UCSD-AML1 (cell line): ENCODE measurements at regions not wholly inside any gene's neighbourhood (a gene's known extent, or its start where the extent isn't known, plus 50 kb on each side); places are given as distances from the start of the nearest gene placed in this dataset.

ENCODE experiments used
- DNase-seq: peaks from one replicate; lab custom pipeline; 2025; ENCODE audit not compliant: unreplicated experiment; lab: John Stamatoyannopoulos, UW

DNA sequence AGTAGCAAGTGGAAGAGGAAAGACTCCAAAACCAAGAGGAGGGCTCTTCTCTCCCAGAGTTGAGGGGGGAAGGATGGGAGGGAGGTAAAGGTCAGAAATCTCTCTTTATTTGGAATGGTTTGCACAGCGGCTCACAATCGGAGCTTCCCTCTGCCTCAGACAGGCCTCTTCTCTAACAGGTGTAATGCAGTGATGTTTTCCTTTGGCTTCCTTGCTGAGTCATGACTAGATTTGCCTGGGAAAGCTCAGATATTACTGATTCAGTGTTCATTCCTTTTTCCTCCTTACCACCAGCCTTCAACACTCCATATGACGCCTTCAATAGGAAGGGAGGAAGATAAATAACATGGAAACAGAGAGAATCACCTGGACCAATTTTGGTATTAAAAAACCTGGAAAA, 136.6 kb downstream of the RNF152 start:
- DNase-seq = no peak

DNA sequence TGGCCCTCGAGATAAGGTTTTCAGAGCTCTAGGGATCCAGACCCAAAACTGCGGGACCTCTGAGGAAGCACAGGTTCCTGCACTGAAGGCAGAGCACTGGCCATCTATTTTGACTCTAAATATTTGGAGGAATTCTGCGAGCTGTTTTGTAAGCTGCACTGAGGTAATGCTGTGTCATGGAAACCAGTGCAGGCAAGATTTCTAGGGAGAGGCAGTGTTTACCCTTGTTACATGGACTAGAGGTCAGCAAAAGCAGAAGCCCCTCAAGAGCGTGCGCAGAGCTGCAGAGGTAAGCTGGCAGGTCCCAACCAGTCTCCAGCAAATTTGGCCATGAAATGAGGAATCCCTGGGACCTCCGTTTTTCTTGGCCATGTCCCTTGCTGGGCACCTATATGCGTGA, 137.3 kb downstream of the RNF152 start:
- DNase-seq = no peak

- DNase-seq = no peak
Measured at GRCh38 chr18:61754039-61754583, 138.7 kb downstream of the RNF152 start.

DNA sequence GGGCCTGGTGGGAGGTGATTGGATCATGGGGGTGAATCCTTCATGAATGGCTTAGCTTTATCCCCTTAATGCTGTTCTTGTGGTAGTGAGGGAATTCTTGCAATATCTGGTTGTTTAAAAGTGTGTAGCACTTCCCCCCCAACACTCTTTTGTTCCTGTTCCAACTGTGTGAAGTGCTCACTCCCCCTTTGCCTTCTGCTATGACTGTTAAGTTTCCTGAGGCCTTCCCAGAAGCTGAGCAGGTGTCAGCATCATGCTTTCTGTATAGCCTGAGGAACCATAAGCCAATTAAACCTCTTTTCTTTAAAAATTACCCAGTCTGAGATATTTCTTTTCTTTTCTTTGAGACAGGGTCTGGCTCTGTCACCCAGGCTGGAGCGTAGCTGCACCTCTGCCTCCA, 139.4 kb downstream of the RNF152 start:
- no peak for DNase-seq

- DNase-seq = no peak
Measured at GRCh38 chr18:61752973-61753372, 139.8 kb downstream of the RNF152 start.

GRCh38 chr18:61750840-61751668, 141.8 kb downstream of the RNF152 start:
- no peak for DNase-seq

DNA sequence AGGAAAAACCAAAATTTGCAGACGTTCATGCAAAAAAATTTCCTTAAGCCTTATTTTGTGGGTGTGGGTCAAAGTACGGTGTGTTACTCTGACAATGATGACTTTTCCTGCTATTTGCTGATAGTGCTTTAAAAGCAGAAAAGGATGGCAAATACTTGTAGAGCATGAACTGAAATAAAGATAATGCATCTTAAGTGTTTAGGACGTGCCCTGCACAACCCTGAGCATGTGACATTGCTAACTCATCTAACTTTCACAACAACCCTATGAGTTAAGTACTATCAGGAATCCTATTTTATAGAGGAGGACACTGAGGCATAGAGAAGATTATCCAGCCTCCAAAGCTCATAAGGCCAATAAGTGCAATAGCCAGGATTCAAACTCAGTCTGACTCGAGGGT, 143.3 kb downstream of the RNF152 start:
- no peak for DNase-seq

GRCh38 chr18:61749031-61749430, 143.8 kb downstream of the RNF152 start:
- no peak for DNase-seq

- DNase-seq = no peak
Measured at GRCh38 chr18:61748004-61748403, 144.8 kb downstream of the RNF152 start.

DNA sequence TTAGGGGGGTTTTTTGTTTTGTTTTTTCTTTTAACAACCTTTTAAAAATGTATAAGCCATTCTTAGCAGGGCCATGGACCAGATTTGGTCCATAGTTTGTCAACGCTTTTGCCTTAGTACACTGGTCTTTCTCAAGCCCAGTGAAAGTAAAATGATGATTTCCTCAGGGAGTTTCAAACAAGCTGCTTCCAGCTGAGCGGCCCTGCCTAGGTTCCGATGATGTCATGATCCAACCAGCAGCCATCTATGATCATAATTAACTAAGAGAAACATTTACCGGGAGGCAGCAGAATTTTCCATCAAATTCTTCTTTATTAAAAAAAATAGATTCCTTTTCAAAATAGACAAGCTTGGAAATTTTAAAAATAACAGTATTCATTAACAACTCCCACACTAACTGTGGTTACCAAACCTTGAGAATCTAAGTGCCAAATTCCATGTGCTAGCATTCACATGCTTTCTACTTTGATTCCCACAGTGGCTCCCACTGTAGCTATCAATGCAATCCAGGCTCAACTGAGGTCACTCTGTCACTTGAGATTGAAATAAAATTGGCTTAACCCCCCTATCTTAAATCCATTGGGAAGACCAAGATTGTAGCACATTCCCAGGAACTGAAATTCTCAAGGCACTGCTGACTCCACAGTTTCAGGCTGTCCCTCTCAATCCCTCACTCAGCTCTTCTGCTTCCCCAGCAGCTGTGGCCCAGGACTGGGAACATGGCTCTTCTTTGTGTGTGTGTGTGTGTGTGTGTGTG, 148.9 kb downstream of the RNF152 start:
- DNase-seq = no peak

DNA sequence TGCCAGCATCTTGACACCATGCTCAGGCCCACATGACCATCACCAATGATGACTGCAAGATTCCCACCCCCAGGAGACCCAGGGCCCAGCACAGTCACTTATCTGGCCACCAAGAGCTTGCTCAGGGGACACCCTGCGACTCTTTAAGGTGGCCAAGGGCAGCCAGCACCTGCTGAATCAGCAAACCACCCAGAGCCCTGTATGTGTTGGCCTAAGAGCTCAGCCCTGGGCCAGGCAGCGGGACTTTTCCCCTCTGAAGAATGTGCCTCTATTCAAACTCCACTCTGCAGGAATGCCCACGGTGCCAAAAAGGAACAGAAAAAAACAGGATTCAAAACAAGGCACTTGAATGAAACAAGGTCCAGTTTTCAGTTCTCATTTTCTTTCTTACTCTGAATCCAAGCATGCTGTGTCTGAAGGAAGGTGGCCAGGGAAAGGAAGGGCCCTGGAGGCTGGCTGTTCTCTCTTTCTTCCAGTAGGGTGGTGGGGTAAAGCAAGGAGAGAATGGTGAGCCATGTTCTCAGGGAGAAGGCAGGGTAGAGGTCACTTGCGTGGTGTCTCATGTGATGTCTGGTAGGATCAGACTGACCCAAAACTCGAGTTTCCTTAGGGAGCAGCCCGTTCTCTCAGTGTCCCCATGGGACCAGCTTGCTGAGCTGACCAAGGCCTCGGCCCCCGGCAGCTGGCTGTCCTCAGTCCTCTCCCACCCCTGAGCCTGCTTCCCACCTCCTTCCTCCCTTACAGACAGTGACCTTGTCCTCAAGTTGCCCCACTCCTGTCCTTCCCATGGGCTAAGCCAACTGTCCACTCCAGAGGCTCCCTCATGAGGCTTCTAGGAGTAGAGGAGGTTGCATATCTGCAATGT, 150.0 kb downstream of the RNF152 start:
- DNase-seq = no peak

GRCh38 chr18:61741881-61742454, 150.8 kb downstream of the RNF152 start:
- no peak for DNase-seq

DNA sequence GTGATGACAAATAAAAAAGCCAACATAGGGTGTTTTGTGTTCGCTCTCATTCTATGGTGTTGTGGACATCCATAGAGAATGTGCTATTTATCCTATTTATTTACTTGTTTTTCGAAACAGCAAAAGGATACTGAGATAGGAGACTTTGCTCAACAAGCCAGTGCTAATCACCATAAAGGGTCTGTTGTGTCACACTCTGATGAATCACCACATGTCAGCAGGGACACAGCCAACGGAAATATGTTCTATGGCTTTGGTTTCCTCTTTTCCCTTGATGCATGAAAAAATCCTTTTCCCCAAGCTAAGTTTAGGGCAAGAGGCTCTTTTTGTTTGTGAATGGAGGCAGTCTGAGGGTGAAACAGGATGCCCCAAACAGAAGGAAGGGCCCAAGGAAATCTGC, 154.3 kb downstream of the RNF152 start:
- DNase-seq = no peak

GRCh38 chr18:61738042-61738441, 154.8 kb downstream of the RNF152 start:
- DNase-seq = no peak

GRCh38 chr18:61736133-61736532, 156.7 kb downstream of the RNF152 start:
- no peak for DNase-seq

DNA sequence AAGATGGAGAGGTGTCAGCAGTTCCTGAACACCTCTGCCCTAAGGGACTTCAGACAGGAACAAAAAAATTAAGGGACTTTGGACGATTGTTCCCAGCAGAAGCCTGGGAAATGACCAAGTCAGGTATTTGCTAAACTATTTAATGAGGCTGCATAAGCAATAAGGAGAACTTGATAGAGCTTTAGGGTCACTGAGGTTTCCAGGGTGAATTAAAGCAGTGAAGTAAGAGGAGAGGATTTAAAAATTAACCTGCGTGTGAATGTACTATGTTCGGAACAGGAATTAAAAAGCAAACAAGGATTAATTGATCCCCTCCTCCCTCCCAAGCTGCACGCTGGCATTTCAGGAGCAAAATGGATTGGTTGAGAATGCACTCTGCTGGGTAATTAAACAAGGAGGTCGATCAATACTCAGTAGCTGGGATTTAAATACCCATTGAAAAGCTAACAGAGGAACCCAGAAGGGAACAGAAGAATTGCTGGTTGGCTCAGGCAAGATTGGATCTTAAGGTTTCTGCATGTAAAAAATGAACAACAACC, 157.2 kb downstream of the RNF152 start:
- DNase-seq = no peak

GRCh38 chr18:61734396-61734795, 158.4 kb downstream of the RNF152 start:
- no peak for DNase-seq

DNA sequence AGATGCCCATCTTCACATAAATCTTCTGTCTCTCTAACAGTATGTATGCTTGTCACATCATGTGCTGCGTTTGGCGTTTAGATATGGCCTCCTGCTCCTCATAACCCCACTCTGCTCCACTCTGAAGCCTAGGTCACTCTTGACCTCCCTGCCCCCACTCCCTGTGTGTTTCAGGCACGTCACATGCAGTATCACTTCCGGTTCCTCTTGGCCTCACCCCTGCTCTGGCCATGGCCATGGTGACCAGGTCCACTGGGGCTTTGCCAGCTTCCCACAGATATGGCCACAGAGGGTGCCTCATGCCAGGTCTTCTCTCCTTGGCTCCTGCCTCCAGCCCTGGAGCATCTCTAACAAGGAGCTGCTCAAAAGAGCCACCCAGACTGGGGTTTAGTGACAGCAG, 160.0 kb downstream of the RNF152 start:
- DNase-seq = no peak

DNA sequence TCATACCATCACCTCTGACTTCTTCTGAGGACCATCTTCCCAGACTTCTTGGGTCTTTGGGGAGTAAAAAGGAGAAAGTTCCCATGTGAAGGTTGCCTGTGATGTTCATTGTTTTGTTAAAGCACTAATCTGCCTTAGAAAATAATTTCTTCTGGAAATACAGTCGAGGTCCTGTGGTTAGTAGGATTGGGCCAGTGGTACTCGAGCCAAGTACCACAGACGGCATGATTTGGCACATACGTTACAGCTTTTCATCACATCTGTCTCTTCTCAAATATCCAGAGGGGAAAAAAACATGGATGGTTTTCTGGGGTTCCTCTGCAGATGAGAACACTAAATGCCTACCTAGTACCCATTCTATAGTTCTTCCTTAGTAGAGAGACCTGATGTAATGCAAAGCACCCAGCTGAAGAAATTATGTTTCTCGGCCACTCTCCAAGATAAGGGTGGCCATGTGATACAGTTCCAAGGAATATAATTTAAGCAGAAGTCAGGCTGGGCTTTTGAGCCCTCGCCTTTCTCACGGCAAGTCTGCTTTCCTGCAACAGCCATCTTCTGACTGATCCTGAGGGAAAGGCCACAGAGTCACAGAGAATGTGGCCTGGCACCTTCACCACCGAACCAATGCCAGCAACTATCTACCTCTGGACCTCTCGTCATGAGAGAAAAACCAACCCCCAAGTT, 161.0 kb downstream of the RNF152 start:
- DNase-seq = no peak

GRCh38 chr18:61731178-61731577, 161.6 kb downstream of the RNF152 start:
- no peak for DNase-seq
